Liver (tissue), 7 donors: ENCODE measurements at regions not wholly inside any gene's neighbourhood (a gene's known extent, or its start where the extent isn't known, plus 50 kb on each side); places are given as distances from the start of the nearest gene placed in this dataset.

ENCODE experiments used
- DNase-seq: peaks from one replicate; pipeline ENCODE4 v3.0.0-alpha.2; 2017; ENCODE audit warnings: low spot score
- H3K27ac ChIP-seq, 2 donors: one replicate each; pipeline ENCODE4 v1.7.0; 2013; ENCODE audit warnings: inconsistent platforms in 2 of 2, low read length in 2 of 2, control low read depth in 1 of 2, low read depth in 1 of 2, mild to moderate bottlenecking in 1 of 2
- H3K27me3 ChIP-seq, 4 donors: one replicate each; pipeline versions ENCODE4 v1.6.1 to v1.7.0; 2013; ENCODE audit warnings: low read length in 3 of 4, inconsistent platforms in 1 of 4, mild to moderate bottlenecking in 1 of 4, moderate library complexity in 1 of 4; ENCODE audit not compliant: control insufficient read depth in 4 of 4, insufficient read depth in 4 of 4
- H3K36me3 ChIP-seq, 4 donors: one replicate each; pipeline versions ENCODE4 v1.6.1 to v1.7.0; 2013; ENCODE audit warnings: low read length in 3 of 4, mild to moderate bottlenecking in 3 of 4, low read depth in 1 of 4, moderate library complexity in 1 of 4; ENCODE audit not compliant: control insufficient read depth in 4 of 4, insufficient read depth in 3 of 4
- H3K4me1 ChIP-seq, 4 donors: one replicate each; pipeline versions ENCODE4 v1.6.1 to v1.7.0; 2013; ENCODE audit warnings: low read length in 3 of 4, mild to moderate bottlenecking in 3 of 4, moderate library complexity in 1 of 4; ENCODE audit not compliant: control insufficient read depth in 4 of 4, insufficient read depth in 4 of 4
- H3K4me3 ChIP-seq, 3 donors: one replicate each; pipeline versions ENCODE4 v1.6.1 to v1.7.0; 2013; ENCODE audit warnings: low read length in 3 of 3, control low read depth in 1 of 3, low read depth in 1 of 3, mild to moderate bottlenecking in 1 of 3
- H3K9ac ChIP-seq, 2 donors: one replicate each; pipeline ENCODE4 v1.7.0; 2013; ENCODE audit warnings: low read length in 2 of 2, mild to moderate bottlenecking in 2 of 2, moderate library complexity in 2 of 2, control low read depth in 1 of 2, low read depth in 1 of 2
- H3K9me3 ChIP-seq, 4 donors: one replicate each; pipeline versions ENCODE4 v1.6.1 to v1.7.0; 2013; ENCODE audit warnings: low read length in 3 of 4; ENCODE audit not compliant: control insufficient read depth in 4 of 4
- EGR1 ChIP-seq, 2 donors: IDR thresholded peaks; 2 replicates each; pipeline ENCODE4 v1.6.1; 2016 to 2018; ENCODE audit warnings: antibody characterized with exemption in 2 of 2, low read depth in 2 of 2
- FOXA2 ChIP-seq: IDR thresholded peaks from 2 replicates; pipeline ENCODE4 v1.6.1; 2016; ENCODE audit warnings: antibody characterized with exemption
- GABPA ChIP-seq, 2 donors: IDR thresholded peaks in 1 of 2; conservative IDR thresholded peaks in 1 of 2; 2 replicates each; pipeline ENCODE4 v1.6.1; 2016; ENCODE audit warnings: antibody characterized with exemption in 2 of 2, mild to moderate bottlenecking in 1 of 2, moderate library complexity in 1 of 2
- HNF4A ChIP-seq, 2 donors: conservative IDR thresholded peaks; 2 replicates each; pipeline ENCODE4 v1.6.1; 2016; ENCODE audit warnings: antibody characterized with exemption in 2 of 2, mild to moderate bottlenecking in 2 of 2
- HNF4G ChIP-seq: IDR thresholded peaks from 2 replicates; pipeline ENCODE4 v1.6.1; 2016; ENCODE audit warnings: antibody characterized with exemption
- JUND ChIP-seq, 2 donors: IDR thresholded peaks; 2 replicates each; pipeline ENCODE4 v1.6.1; 2016; ENCODE audit warnings: antibody characterized with exemption in 2 of 2
- NR2F2 ChIP-seq: IDR thresholded peaks from 2 replicates; pipeline ENCODE4 v1.6.1; 2016; ENCODE audit warnings: antibody characterized with exemption
- RAD21 ChIP-seq, 2 donors: IDR thresholded peaks; 2 replicates each; pipeline ENCODE4 v1.6.1; 2016; ENCODE audit warnings: antibody characterized with exemption in 2 of 2, mild to moderate bottlenecking in 2 of 2
- RXRA ChIP-seq, 2 donors: IDR thresholded peaks; 2 replicates each; pipeline ENCODE4 v1.6.1; 2017 to 2018; ENCODE audit warnings: antibody characterized with exemption in 2 of 2, mild to moderate bottlenecking in 1 of 2
- SP1 ChIP-seq: IDR thresholded peaks from 2 replicates; pipeline ENCODE4 v1.6.1; 2018; ENCODE audit warnings: antibody characterized with exemption, mild to moderate bottlenecking
- TAF1 ChIP-seq: conservative IDR thresholded peaks from 2 replicates; pipeline ENCODE4 v1.6.1; 2016; ENCODE audit warnings: antibody characterized with exemption, mild to moderate bottlenecking
- YY1 ChIP-seq: IDR thresholded peaks from 2 replicates; pipeline ENCODE4 v1.6.1; 2016; ENCODE audit warnings: antibody characterized with exemption, mild to moderate bottlenecking
- WGBS: extraction: QIAGEN DNeasy Blood & Tissue Kit; methylation state at CpG from one replicate; pipeline ENCODE4 v1.1.7; 2013; 5-methylcytosine and 5-hydroxymethylcytosine counted together
- TF ChIP-seq, protein P1 (sequence below): IDR thresholded peaks from 2 replicates; pipeline ENCODE4 v1.6.1; 2016; ENCODE audit warnings: antibody characterized with exemption
- TF ChIP-seq, protein P2 (sequence below): IDR thresholded peaks from 2 replicates; pipeline ENCODE4 v1.6.1; 2016; ENCODE audit warnings: antibody characterized with exemption
- TF ChIP-seq, protein P3 (sequence below): IDR thresholded peaks from 2 replicates; pipeline ENCODE4 v1.6.1; 2016; ENCODE audit warnings: antibody characterized with exemption
- TF ChIP-seq, protein P4 (sequence below): IDR thresholded peaks from 2 replicates; pipeline ENCODE4 v1.6.1; 2016; ENCODE audit warnings: antibody characterized with exemption, mild to moderate bottlenecking
- donor health status: healthy.
- donor health status: healthy.
- donor health status: healthy.
- donor health status: healthy.

DNA sequence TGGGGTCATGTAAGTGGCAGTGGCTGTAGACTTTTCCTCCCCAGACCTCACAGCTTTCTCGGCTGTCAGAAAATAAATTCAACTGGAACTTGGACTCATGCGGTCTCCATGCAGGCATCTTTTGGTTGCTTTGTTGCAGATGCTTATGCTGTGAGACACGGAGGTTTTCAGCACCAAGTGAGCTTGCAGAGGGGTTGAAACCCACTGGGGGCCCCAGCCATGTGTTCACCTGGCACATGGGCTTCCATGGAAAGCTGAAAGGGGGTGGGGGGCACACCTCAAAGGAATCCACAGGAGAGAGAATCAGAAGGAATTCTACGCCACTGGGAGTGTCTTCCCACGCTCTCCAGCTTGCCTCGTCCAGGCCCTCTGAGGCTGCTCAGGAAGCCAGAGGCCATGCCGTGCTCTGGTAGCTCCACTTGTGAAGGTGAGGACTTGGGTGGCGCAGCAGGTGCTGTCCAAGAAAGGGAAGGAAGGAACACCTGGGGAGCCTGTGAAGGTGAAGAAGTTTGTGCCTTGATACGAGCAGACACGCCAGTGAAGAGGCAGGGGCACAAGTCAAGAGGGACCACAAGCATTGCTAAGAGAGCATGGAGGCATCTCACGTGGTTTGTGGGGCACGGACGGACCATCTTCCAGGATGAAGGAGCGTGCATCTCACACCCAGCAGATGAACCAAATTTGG, 134.3 kb upstream of the PMEPA1 start (continued):
- TF ChIP-seq RXRA (IDR thresholded peaks at IDR 0.05) (no peak), EGR1 (IDR thresholded peaks at IDR 0.05; ENCODE audit: low read depth in 2 of 2) (no peak), FOXA2 (no peak), GABPA (IDR thresholded peaks at IDR 0.05 in 1 of 2, conservative IDR thresholded peaks at IDR 0.05 in 1 of 2) (no peak), HNF4A (conservative IDR thresholded peaks at IDR 0.05) (no peak), RAD21 (IDR thresholded peaks at IDR 0.05) (no peak)
- TF ChIP-seq, protein P1, sequence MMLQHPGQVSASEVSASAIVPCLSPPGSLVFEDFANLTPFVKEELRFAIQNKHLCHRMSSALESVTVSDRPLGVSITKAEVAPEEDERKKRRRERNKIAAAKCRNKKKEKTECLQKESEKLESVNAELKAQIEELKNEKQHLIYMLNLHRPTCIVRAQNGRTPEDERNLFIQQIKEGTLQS: no peak
- TF ChIP-seq, protein P2, sequence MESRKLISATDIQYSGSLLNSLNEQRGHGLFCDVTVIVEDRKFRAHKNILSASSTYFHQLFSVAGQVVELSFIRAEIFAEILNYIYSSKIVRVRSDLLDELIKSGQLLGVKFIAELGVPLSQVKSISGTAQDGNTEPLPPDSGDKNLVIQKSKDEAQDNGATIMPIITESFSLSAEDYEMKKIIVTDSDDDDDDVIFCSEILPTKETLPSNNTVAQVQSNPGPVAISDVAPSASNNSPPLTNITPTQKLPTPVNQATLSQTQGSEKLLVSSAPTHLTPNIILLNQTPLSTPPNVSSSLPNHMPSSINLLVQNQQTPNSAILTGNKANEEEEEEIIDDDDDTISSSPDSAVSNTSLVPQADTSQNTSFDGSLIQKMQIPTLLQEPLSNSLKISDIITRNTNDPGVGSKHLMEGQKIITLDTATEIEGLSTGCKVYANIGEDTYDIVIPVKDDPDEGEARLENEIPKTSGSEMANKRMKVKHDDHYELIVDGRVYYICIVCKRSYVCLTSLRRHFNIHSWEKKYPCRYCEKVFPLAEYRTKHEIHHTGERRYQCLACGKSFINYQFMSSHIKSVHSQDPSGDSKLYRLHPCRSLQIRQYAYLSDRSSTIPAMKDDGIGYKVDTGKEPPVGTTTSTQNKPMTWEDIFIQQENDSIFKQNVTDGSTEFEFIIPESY: no peak
- TF ChIP-seq, protein P3, sequence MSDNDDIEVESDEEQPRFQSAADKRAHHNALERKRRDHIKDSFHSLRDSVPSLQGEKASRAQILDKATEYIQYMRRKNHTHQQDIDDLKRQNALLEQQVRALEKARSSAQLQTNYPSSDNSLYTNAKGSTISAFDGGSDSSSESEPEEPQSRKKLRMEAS: no peak

DNA sequence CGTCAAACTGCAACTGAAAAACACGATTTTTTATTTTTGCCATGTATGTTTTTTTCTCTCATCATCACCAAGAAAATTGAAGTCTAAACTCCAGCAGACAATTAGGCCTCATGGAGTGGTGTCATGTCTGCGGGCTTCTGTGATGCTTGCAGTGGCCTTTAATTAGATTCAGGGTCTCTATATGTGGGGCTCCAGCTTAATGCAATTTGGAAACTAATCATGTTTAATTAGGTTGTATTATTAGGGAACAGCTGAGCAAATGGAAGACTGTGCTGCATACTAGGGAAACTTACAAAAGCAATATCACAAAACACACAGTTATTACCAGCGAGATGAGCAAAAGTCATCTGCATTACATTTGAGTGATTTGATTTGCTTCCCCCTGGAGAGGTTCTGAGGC, 132.9 kb upstream of the PMEPA1 start:
- H3K9ac ChIP-seq: no peak overlapping the region
- WGBS: 78% methylated on average over 4 of the region's 4 CpGs
- no peak for DNase-seq
- no peaks in the 10 kb centered on the region for H3K4me1 ChIP-seq
- H3K9me3 ChIP-seq: no peaks in the 10 kb centered on the region
- H3K36me3 ChIP-seq: no peaks in the 10 kb centered on the region
- TF ChIP-seq, protein P1: no peak
- no peak for TF ChIP-seq FOXA2
- no peak overlapping the region for H3K4me3 ChIP-seq
- no peak overlapping the region for H3K27ac ChIP-seq
- peaks cover 0 to 7% (median 0%) of the 10 kb centered on the region in 4 donors for H3K27me3 ChIP-seq

DNA sequence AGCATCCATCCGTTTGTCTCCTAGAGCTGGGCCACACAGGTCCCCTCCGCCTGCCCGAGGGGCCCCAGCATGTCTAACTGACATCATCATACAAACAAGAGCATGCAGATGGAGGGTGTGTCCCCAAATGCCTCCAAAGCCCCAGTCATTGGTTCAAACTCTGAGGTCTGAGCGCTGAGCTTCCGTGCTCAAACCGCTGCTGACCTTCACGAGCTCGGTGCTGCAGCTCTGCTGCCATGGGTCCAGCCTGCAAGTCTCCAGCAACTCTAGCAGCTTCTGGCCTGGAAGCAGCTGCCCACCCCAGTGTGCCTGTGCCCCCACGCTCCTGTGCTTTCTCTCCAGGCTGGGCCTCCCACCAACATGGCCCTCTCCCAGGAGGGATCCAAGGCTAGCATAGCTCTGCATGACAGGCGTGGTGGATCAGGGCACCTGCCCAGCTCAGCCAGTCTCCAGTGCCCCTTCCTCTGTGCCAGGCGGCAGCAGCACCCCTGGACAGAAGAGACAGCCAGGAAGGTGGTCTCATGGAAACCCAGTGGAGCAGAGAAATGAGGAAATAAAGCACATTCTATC, 131.6 kb upstream of the PMEPA1 start:
- DNase-seq: peak; percentile 30
- TF ChIP-seq SP1: no peak
- no peak for TF ChIP-seq RXRA (IDR thresholded peaks at IDR 0.05)
- TF ChIP-seq RAD21 (IDR thresholded peaks at IDR 0.05): no peak
- TF ChIP-seq, protein P3: no peak
- TF ChIP-seq, protein P4, sequence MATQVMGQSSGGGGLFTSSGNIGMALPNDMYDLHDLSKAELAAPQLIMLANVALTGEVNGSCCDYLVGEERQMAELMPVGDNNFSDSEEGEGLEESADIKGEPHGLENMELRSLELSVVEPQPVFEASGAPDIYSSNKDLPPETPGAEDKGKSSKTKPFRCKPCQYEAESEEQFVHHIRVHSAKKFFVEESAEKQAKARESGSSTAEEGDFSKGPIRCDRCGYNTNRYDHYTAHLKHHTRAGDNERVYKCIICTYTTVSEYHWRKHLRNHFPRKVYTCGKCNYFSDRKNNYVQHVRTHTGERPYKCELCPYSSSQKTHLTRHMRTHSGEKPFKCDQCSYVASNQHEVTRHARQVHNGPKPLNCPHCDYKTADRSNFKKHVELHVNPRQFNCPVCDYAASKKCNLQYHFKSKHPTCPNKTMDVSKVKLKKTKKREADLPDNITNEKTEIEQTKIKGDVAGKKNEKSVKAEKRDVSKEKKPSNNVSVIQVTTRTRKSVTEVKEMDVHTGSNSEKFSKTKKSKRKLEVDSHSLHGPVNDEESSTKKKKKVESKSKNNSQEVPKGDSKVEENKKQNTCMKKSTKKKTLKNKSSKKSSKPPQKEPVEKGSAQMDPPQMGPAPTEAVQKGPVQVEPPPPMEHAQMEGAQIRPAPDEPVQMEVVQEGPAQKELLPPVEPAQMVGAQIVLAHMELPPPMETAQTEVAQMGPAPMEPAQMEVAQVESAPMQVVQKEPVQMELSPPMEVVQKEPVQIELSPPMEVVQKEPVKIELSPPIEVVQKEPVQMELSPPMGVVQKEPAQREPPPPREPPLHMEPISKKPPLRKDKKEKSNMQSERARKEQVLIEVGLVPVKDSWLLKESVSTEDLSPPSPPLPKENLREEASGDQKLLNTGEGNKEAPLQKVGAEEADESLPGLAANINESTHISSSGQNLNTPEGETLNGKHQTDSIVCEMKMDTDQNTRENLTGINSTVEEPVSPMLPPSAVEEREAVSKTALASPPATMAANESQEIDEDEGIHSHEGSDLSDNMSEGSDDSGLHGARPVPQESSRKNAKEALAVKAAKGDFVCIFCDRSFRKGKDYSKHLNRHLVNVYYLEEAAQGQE: no peak
- no peak for TF ChIP-seq NR2F2
- no peak for TF ChIP-seq HNF4A (conservative IDR thresholded peaks at IDR 0.05)
- TF ChIP-seq, protein P2: no peak
- TF ChIP-seq GABPA (IDR thresholded peaks at IDR 0.05 in 1 of 2, conservative IDR thresholded peaks at IDR 0.05 in 1 of 2): no peak
- no peak for TF ChIP-seq YY1
- no peak for TF ChIP-seq FOXA2
- TF ChIP-seq TAF1: no peak
- no peak for TF ChIP-seq HNF4G
- TF ChIP-seq JUND (IDR thresholded peaks at IDR 0.05): no peak
- WGBS: 85% methylated on average over 11 of the region's 11 CpGs

More for the DNA sequence above, 131.6 kb upstream of the PMEPA1 start:
- Histone ChIP-seq H3K4me1 (no peaks in the 10 kb centered on the region), H3K27me3 (peaks cover 0 to 7% (median 0%) of the 10 kb centered on the region in 4 donors), H3K36me3 (no peaks in the 10 kb centered on the region), H3K27ac (no peak overlapping the region), H3K9ac (no peak overlapping the region), H3K9me3 (no peaks in the 10 kb centered on the region), H3K4me3 (no peak overlapping the region)
